DMS79 (cell line): ENCODE measurements at regions not wholly inside any gene's neighbourhood (a gene's known extent, or its start where the extent isn't known, plus 50 kb on each side); places are given as distances from the start of the nearest gene placed in this dataset.
"Not testable (repeated sequence)": the region's sequence is repeated elsewhere in the genome, so short reads cannot be mapped to it uniquely, and the experiment has no call there.

ENCODE experiments used
- DNase-seq: peaks from one replicate; lab custom pipeline; 2025; lab: John Stamatoyannopoulos, UW

GRCh38 chr6:81562169-81562568, 190.3 kb downstream of the TENT5A start:
- DNase-seq: no peak

- DNase-seq: no peak
These were observed 190.8 kb downstream of the TENT5A start for GRCh38 chr6:81561731-81562130.

- no peak for DNase-seq
These were observed 191.4 kb downstream of the TENT5A start for GRCh38 chr6:81561071-81561564.

GRCh38 chr6:81557811-81558210, 194.7 kb downstream of the TENT5A start:
- no peak for DNase-seq

GRCh38 chr6:81556551-81556950, 195.9 kb downstream of the TENT5A start:
- DNase-seq: no peak

GRCh38 chr6:81553216-81553615, 199.3 kb downstream of the TENT5A start:
- DNase-seq: no peak

- no peak for DNase-seq
These were observed 199.8 kb downstream of the TENT5A start for GRCh38 chr6:81552644-81553043.

- DNase-seq: no peak
These were observed 205.3 kb downstream of the TENT5A start for GRCh38 chr6:81547149-81547548.

GRCh38 chr6:81534934-81535465, 217.5 kb downstream of the TENT5A start:
- DNase-seq: no peak

GRCh38 chr6:81531869-81532561, 220.5 kb downstream of the TENT5A start:
- DNase-seq: no peak

GRCh38 chr6:81517455-81517854, 235.0 kb downstream of the TENT5A start:
- no peak for DNase-seq

GRCh38 chr6:81515562-81516453, 236.7 kb downstream of the TENT5A start:
- no peak for DNase-seq

GRCh38 chr6:81514195-81514594, 238.3 kb downstream of the TENT5A start:
- not testable (repeated sequence) for DNase-seq

- no peak for DNase-seq
These were observed 241.1 kb downstream of the TENT5A start for GRCh38 chr6:81511423-81511822.

GRCh38 chr6:81495999-81496398, 256.5 kb downstream of the TENT5A start:
- no peak for DNase-seq

- DNase-seq: no peak
These were observed 260.9 kb downstream of the TENT5A start for GRCh38 chr6:81491454-81492101.

- DNase-seq: no peak
These were observed 265.0 kb downstream of the TENT5A start for GRCh38 chr6:81487489-81487888.

GRCh38 chr6:81486234-81486633, 266.2 kb downstream of the TENT5A start:
- no peak for DNase-seq

- DNase-seq: no peak
These were observed 267.1 kb downstream of the TENT5A start for GRCh38 chr6:81485395-81485794.

GRCh38 chr6:81484251-81484650, 268.2 kb downstream of the TENT5A start:
- DNase-seq: no peak

- DNase-seq: no peak
These were observed 272.3 kb downstream of the TENT5A start for GRCh38 chr6:81480139-81480538.

- DNase-seq: no peak
These were observed 275.6 kb downstream of the TENT5A start for GRCh38 chr6:81476881-81477280.
